Left renal cortex interstitium (tissue), 4 donors: ENCODE measurements at regions not wholly inside any gene's neighbourhood (a gene's known extent, or its start where the extent isn't known, plus 50 kb on each side); places are given as distances from the start of the nearest gene placed in this dataset.
"Not testable (repeated sequence)": the region's sequence is repeated elsewhere in the genome, so short reads cannot be mapped to it uniquely, and the experiment has no call there.

Experiments
- DNase-seq, 4 donors: peaks; one replicate each; pipeline ENCODE4 v3.0.0-alpha.2; 2013; ENCODE audit warnings: low read depth in 4 of 4, low spot score in 2 of 4, missing footprints in 1 of 4

DNA sequence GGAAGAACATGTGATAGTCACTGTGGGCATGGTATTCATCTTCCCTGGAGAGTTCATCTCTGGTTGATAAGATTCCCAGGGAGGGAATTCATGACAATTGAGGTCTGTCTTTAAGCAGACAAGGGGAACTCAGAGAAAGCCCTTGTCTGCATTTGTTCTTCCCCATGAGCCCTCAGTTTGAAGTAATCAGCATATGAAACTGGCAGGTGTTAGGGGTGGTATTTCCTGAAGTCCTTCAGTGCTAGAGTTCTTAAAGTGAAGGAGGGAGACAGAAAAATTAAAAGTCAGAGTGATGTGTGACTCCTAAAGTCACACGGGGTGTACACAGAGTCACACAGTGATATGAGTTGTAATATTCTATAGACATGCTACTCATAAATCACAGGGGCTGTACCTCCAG lies 60.6 kb upstream of the SYK start:
- no peak for DNase-seq

DNA sequence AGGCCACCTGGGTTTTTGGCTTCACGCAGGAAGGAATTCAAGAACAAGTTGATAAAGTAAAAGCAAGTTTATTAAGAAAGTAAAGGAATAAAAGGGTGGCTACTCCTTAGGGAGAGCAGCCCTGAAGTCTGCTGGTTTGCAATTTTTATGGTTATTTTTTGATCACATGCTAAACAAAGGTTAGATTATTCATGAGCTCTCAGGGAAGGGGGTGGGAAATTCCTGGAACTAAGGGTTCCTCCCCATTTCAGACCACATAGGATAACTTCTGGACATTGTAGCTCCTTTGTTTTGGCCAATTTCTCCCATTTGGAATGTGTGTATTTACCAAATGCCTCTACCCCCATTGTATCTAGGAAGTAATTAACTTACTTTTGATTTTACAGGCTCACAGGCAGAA lies 63.9 kb upstream of the SYK start:
- DNase-seq, result no peak

DNA sequence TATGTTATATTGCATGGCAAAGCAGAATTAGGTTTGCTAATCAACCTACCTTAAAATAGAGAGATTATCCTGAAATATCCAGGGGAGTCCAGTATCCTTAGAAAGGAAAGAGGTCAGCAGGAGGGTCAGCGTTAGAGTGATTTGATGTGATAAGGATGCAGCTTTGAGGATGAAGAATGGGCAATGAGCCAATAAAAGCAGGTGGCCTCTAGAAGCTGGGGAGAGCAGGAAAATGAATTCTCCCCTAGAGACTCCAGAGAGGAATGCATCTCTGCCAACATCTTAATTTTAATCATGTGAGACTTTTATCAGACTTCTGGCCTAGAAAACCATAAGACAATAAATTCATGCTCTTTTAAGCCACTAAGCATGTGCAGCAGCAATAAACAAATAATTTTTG lies 65.7 kb upstream of the SYK start:
- DNase-seq, result no peak

DNA sequence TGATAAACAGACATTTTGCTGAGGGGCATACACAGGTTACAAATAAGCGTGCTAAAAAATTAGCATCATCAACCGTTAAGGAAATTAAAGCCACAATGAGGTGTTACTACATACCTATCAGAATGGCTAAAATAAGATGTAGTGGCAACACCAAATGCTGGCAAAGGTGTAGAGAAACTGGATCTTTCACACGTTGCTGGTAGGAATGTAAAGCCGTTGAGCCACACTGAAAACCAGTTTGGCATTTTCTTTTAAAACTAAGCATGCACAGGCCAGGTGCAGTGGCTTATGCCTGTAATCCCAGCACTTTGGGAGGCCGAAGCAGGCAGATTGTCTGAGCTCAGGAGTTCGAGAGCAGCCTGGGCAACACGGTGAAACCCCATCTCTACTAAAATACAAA lies 67.0 kb upstream of the SYK start:
- DNase-seq, result no peak

GRCh38 chr9:90729351-90729750 lies 72.3 kb upstream of the SYK start:
- no peak for DNase-seq

- no peak for DNase-seq
Measured at GRCh38 chr9:90727488-90727887, 74.1 kb upstream of the SYK start.

- no peak for DNase-seq
Measured at GRCh38 chr9:90726215-90726614, 75.4 kb upstream of the SYK start.

DNA sequence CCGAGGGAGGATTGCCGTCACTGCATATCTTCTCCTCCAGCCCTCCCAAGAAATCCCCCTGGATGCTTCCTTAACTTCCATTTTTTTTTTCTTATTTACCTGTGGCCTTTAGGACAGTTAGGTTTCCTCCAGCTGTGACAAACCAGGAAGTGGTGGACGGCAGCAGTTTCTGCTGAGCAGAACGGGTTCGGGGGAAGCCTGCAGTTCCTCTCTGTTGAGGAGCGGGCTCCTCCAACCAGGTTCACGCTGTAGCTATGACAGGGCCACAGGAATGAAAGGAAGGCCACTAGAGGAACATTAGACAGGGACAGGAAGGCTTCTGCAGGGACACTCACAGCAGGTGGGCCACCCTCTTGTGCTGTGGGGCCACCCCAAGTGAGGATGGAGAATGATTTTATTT lies 76.7 kb upstream of the SYK start:
- no peak for DNase-seq

GRCh38 chr9:90724112-90724511 lies 77.5 kb upstream of the SYK start:
- DNase-seq, result no peak

DNA sequence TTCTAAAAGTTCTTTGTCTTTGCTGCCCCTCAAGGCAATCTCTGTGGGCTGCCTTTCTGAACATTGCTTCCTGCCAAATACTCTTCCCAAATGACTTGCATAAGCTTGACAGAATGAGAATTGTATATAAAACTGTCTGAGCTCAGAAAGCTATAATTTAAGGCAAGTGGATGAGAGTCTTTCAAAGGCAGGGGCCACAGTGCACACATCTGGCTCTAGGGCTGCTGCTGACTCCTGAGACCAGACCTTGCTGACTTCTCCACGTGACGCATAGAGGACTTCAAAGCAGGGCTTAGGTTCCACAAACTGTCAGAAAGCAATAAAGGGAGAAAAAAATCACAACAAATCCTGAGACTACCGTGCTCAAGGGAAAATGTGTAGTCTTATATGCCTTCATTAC lies 79.4 kb upstream of the DIRAS2 start:
- DNase-seq, result peak; percentile 11 to 31 (median 27)

DNA sequence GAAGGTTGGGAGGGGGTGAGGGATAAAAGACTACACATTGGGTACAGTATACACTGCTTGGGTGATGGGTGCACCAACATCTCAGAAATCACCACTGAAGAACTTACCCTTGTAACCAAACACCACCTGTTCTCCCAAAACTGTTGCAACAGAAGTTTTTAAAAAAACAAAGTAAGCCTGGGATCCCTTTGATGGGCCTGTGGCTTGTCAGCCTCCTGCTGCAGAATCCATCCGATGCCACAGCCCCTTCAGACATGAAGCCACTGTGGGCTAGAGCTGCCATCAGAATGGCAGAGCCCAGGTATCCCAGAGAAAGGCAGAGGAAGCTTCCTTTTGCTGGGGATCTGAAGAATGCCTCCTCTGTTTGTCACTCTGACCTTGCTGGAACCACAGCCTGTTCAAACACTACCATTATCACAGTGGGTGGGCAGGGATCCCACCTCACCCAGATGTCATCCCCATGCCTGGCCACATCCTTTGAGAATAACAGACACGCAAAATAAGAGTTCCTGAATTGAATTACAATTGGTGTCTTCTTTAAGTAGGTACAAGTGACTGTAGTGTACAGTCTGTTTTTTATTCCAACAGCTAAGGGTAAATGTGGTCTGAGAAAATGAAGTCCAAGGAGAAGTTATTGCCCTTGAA lies 78.1 kb upstream of the DIRAS2 start:
- no peak for DNase-seq

GRCh38 chr9:90706230-90706629 lies 63.6 kb upstream of the DIRAS2 start:
- DNase-seq, result no peak

DNA sequence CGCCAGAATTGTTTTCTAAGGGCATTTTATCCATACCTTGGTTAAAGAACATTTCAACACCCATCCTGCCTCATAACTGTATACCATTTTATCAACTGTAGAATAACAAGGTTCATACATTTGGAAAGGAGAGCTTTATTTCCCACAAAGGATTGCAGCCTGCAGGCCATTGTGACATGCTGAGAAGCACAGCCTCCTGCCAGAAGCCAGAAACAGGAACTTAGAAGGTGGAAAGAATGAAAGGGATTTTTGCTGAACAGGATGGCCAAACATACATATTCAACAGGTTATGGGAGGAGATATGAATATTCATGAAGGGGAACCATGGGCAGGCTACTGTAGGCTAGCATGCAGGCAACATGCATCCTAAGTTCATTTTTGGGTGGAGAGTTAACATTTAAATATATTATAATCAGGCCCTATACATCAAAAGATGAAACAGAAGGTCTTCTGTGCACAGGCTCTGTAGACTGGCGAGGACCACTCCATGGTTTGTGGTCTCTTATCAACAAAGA lies 59.9 kb upstream of the DIRAS2 start:
- DNase-seq, result no peak

- no peak for DNase-seq
Measured at GRCh38 chr9:90698871-90699440, 56.3 kb upstream of the DIRAS2 start.

DNA sequence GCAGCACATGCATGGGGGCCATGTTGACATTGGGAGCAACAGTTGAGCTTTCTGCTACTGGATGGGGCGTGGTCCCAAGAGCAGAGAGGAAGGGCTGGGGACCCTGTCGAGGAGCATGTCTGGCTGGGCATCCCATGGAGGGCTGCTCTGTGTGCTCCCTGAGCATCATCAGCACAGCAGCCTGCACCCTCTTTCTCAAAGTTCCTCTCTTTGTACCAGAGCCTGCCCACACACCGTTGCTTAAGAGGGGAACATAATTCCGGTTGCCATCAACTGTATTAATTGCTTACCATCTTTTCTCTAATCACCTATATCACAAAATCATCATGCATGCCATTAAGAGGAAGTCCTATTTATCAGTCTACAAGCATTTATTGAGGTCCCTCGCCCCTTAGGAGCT lies 55.2 kb upstream of the DIRAS2 start:
- no peak for DNase-seq

DNA sequence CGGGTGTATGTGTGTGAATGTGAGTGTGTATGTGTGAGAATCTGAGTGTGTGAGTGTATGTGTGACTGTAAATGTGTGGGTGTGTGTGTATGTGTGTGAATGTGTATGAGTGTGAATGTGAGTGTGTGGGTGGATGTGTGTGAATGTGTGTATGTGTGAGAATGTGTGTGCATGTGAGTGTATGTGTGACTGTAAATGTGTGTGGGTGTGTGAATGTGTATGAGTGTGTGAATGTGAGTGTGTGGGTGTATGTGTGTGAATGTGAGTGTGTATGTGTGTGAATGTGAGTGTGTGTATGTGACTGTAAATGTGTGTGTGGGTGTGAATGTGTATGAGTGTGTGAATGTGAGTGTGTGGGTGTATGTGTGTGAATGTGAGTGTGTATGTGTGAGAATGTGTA lies 51.6 kb upstream of the DIRAS2 start:
- DNase-seq, result not testable (repeated sequence)
